Neural progenitor cell (in vitro differentiated cells): ENCODE measurements at regions not wholly inside any gene's neighbourhood (a gene's known extent, or its start where the extent isn't known, plus 50 kb on each side); places are given as distances from the start of the nearest gene placed in this dataset.

Experiments used
- DNase-seq: peaks from one replicate; pipeline ENCODE4 v3.0.0-alpha.2; 2016; ENCODE audit warnings: low spot score
- H2AFZ ChIP-seq: fragments of 200-600 bp; sonication (generic); replicated peaks from 2 replicates; pipeline ENCODE4 v1.6.1; 2016; ENCODE audit warnings: antibody characterized with exemption
- H3F3A ChIP-seq: fragments of 200-600 bp; sonication (generic); 2 replicates; pipeline ENCODE4 v1.6.1; 2016; ENCODE audit warnings: antibody characterized with exemption, low read depth
- H3K27ac ChIP-seq: fragments of 200-600 bp; sonication (generic); 2 replicates; pipeline ENCODE4 v1.5.1; 2016; ENCODE audit warnings: mild to moderate bottlenecking
- H3K27me3 ChIP-seq: fragments of 200-600 bp; sonication (generic); 2 replicates; pipeline ENCODE4 v1.6.1; 2016; ENCODE audit warnings: mild to moderate bottlenecking, moderate library complexity
- H3K36me3 ChIP-seq: fragments of 200-600 bp; sonication (generic); 2 replicates; pipeline ENCODE4 v1.5.1; 2016
- H3K4me1 ChIP-seq: fragments of 200-600 bp; sonication (generic); 2 replicates; pipeline ENCODE4 v1.6.1; 2016; ENCODE audit warnings: mixed run types
- H3K4me2 ChIP-seq: fragments of 200-600 bp; sonication (generic); 2 replicates; pipeline ENCODE4 v1.6.1; 2016
- H3K4me3 ChIP-seq: fragments of 200-600 bp; sonication (generic); 2 replicates; pipeline ENCODE4 v1.5.1; 2016
- H3K79me2 ChIP-seq: fragments of 200-600 bp; sonication (generic); 2 replicates; pipeline ENCODE4 v1.6.1; 2016; ENCODE audit warnings: low read depth
- H3K9ac ChIP-seq: fragments of 200-600 bp; sonication (generic); 2 replicates; pipeline ENCODE4 v1.6.1; 2016
- H3K9me3 ChIP-seq: fragments of 200-600 bp; sonication (generic); 2 replicates; pipeline ENCODE4 v1.5.1; 2016; ENCODE audit warnings: low read depth
- H4K20me1 ChIP-seq: fragments of 200-600 bp; sonication (generic); 2 replicates; pipeline ENCODE4 v1.6.1; 2016; ENCODE audit warnings: low read depth
- H3K27ac Mint-ChIP-seq: 3 replicates; pipeline ENCODE4 v1.8.0; 2021; ENCODE audit warnings: mixed read lengths
- H3K27me3 Mint-ChIP-seq: 2 replicates; pipeline ENCODE4 v1.8.0; 2022; ENCODE audit warnings: low read depth, mild to moderate bottlenecking, inconsistent platforms, moderate library complexity, mixed read lengths; ENCODE audit not compliant: insufficient read depth
- H3K36me3 Mint-ChIP-seq: 3 replicates; pipeline ENCODE4 v1.8.0; 2021; ENCODE audit warnings: mixed read lengths
- H3K4me1 Mint-ChIP-seq: 3 replicates; pipeline ENCODE4 v1.8.0; 2021; ENCODE audit warnings: mixed read lengths
- H3K4me3 Mint-ChIP-seq: 3 replicates; pipeline ENCODE4 v1.8.0; 2021; ENCODE audit warnings: mild to moderate bottlenecking, moderate library complexity, mixed read lengths
- H3K9me3 Mint-ChIP-seq: 3 replicates; pipeline ENCODE4 v1.8.0; 2020; ENCODE audit warnings: mixed read lengths
- EZH2 ChIP-seq: fragments of 200-600 bp; sonication (generic); IDR thresholded peaks from 2 replicates; pipeline ENCODE4 v1.6.1; 2017; ENCODE audit warnings: antibody characterized with exemption, mild to moderate bottlenecking, moderate library complexity
- EZH2phosphoT487 ChIP-seq: fragments of 200-600 bp; sonication (generic); IDR thresholded peaks from 2 replicates; pipeline ENCODE4 v1.6.1; 2017; ENCODE audit warnings: antibody characterized with exemption
- TF ChIP-seq, protein P1 (sequence below): fragments of 200-600 bp; sonication (generic); IDR thresholded peaks from 2 replicates; pipeline ENCODE4 v1.5.1; 2017; ENCODE audit warnings: antibody characterized with exemption, mild to moderate bottlenecking

DNA sequence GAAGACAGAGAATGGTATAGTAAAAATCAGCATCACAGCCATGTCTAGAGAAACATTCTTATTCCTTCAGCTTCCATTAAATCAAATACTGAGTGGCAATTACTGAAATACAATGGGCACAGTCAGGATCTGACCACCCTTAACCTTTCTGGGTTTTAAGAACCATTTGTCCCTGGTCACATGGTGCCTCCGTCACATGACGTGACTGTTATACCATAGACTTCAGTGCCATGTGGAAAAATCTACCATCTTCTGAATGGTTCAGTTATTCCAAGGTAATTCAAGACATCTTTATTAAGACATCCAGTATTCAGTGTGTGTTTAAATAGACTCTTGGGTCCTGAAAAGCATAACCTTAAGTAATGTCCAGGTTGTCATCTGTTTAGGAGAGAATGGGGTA, 553.1 kb upstream of the FLRT2 start:
- H4K20me1 ChIP-seq: no peaks in the 10 kb centered on the region
- no peaks in the 10 kb centered on the region for H3K36me3 ChIP-seq
- no peaks in the 10 kb centered on the region for H3K79me2 ChIP-seq
- Mint-ChIP-seq H3K4me3 (no peak overlapping the region), H3K9me3 (no peaks in the 10 kb centered on the region), H3K36me3 (no peaks in the 10 kb centered on the region), H3K27me3 (no peaks in the 10 kb centered on the region), H3K4me1 (no peaks in the 10 kb centered on the region), H3K27ac (no peak overlapping the region)
- no peak overlapping the region for H3K27ac ChIP-seq
- no peaks in the 10 kb centered on the region for H3K27me3 ChIP-seq
- H3K4me3 ChIP-seq: no peak overlapping the region
- H3F3A ChIP-seq: no peaks in the 10 kb centered on the region
- H3K4me2 ChIP-seq: no peak overlapping the region
- no peaks in the 10 kb centered on the region for H3K4me1 ChIP-seq
- H3K9me3 ChIP-seq: no peaks in the 10 kb centered on the region
- no peak overlapping the region for H3K9ac ChIP-seq
- TF ChIP-seq, protein P1, sequence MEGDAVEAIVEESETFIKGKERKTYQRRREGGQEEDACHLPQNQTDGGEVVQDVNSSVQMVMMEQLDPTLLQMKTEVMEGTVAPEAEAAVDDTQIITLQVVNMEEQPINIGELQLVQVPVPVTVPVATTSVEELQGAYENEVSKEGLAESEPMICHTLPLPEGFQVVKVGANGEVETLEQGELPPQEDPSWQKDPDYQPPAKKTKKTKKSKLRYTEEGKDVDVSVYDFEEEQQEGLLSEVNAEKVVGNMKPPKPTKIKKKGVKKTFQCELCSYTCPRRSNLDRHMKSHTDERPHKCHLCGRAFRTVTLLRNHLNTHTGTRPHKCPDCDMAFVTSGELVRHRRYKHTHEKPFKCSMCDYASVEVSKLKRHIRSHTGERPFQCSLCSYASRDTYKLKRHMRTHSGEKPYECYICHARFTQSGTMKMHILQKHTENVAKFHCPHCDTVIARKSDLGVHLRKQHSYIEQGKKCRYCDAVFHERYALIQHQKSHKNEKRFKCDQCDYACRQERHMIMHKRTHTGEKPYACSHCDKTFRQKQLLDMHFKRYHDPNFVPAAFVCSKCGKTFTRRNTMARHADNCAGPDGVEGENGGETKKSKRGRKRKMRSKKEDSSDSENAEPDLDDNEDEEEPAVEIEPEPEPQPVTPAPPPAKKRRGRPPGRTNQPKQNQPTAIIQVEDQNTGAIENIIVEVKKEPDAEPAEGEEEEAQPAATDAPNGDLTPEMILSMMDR: no peak
- TF ChIP-seq EZH2: no peak
- TF ChIP-seq EZH2phosphoT487: no peak
- H2AFZ ChIP-seq: peak overlapping the region; percentile 50
- no peak for DNase-seq

DNA sequence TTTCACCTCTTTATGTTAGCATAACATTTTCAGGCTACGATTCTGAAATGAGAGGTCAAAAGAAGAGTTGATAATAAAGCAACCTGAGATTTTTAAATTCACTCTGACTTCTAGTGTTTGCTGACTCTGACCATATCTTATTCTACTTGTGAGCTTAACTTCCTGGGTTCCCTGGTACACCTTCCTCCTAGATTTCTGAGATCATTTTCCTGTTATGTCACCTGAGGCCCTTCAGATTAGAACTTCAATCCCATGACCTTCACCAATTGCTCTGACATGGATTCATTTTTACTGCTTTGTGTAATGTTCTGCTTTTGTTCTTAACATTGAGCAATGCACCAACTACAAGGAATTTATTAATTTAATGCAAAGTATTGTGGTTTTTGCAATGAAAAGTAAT, 542.9 kb upstream of the FLRT2 start:
- no peaks in the 10 kb centered on the region for H3K79me2 ChIP-seq
- no peak overlapping the region for H3K9ac ChIP-seq
- H3F3A ChIP-seq: no peaks in the 10 kb centered on the region
- TF ChIP-seq EZH2phosphoT487 (no peak), EZH2 (no peak)
- TF ChIP-seq, protein P1: no peak
- H3K27me3 ChIP-seq: no peaks in the 10 kb centered on the region
- Mint-ChIP-seq H3K27me3 (peaks cover 2% of the 10 kb centered on the region), H3K4me3 (no peak overlapping the region), H3K36me3 (no peaks in the 10 kb centered on the region), H3K9me3 (no peaks in the 10 kb centered on the region), H3K27ac (no peak overlapping the region), H3K4me1 (no peaks in the 10 kb centered on the region)
- H3K9me3 ChIP-seq: no peaks in the 10 kb centered on the region
- no peaks in the 10 kb centered on the region for H3K36me3 ChIP-seq
- no peak overlapping the region for H3K27ac ChIP-seq
- H4K20me1 ChIP-seq: no peaks in the 10 kb centered on the region
- no peak for DNase-seq
- H3K4me1 ChIP-seq: no peaks in the 10 kb centered on the region
- H3K4me2 ChIP-seq: no peak overlapping the region
- H3K4me3 ChIP-seq: no peak overlapping the region
- no peak overlapping the region for H2AFZ ChIP-seq

DNA sequence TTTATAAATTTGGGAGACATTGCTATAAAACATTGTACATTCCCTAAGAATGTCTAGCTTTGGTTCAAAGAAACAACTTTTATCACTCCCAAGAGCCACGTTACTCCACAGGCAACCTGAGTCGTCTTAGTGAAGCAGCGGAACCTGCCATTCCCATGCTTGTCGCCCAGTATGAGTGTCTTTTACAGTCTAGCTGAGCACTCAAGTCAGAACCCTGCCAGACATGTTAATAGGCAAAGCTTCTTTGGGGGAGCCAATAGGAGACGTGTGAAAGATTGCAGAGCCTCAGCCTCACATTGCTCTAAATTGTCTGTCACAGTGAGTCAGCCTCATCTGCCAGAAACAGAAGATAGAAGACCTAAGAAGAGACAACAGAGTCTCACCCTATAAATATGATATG, 541.6 kb upstream of the FLRT2 start:
- no peaks in the 10 kb centered on the region for H3K36me3 Mint-ChIP-seq
- Histone ChIP-seq H3K9me3 (no peaks in the 10 kb centered on the region), H3K4me2 (no peak overlapping the region), H3F3A (no peaks in the 10 kb centered on the region), H3K79me2 (no peaks in the 10 kb centered on the region), H3K27me3 (no peaks in the 10 kb centered on the region), H4K20me1 (no peaks in the 10 kb centered on the region), H3K27ac (no peak overlapping the region), H3K4me1 (no peaks in the 10 kb centered on the region), H3K9ac (no peak overlapping the region), H3K36me3 (no peaks in the 10 kb centered on the region), H3K4me3 (no peak overlapping the region), H2AFZ (peak overlapping the region; percentile 53)
- no peak for DNase-seq
- TF ChIP-seq EZH2: no peak
- TF ChIP-seq EZH2phosphoT487: no peak
- TF ChIP-seq, protein P1: no peak
- H3K27ac Mint-ChIP-seq: no peak overlapping the region
- no peak overlapping the region for H3K4me3 Mint-ChIP-seq
- no peaks in the 10 kb centered on the region for H3K9me3 Mint-ChIP-seq
- H3K4me1 Mint-ChIP-seq: no peaks in the 10 kb centered on the region
- H3K27me3 Mint-ChIP-seq: peaks cover 2% of the 10 kb centered on the region

DNA sequence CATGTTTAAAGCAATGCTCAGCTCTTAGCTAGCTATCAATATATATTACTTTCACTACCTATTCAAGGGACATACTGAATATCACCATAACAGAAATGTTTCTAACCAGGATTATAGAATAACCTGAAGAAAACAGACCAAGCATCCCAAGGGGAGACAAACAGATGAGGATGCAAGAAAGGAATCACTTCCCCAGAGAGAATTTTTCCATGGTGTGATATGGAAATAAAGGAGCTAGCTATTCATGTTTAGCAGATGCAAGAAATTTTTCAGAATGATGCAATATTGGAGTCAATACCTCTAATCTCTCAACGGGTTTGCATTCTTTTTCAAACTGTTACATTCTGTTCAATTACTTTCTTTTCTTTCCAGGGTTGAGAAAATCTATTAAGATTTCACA, 538.9 kb upstream of the FLRT2 start:
- Mint-ChIP-seq H3K9me3 (no peaks in the 10 kb centered on the region), H3K27me3 (peaks cover 2% of the 10 kb centered on the region), H3K27ac (no peak overlapping the region), H3K4me1 (no peaks in the 10 kb centered on the region), H3K4me3 (no peak overlapping the region), H3K36me3 (no peaks in the 10 kb centered on the region)
- no peak overlapping the region for H3K4me2 ChIP-seq
- no peaks in the 10 kb centered on the region for H3K79me2 ChIP-seq
- no peak overlapping the region for H2AFZ ChIP-seq
- TF ChIP-seq, protein P1: no peak
- TF ChIP-seq EZH2phosphoT487 (no peak), EZH2 (no peak)
- H3K27ac ChIP-seq: no peak overlapping the region
- H3K27me3 ChIP-seq: no peaks in the 10 kb centered on the region
- H3K9ac ChIP-seq: no peak overlapping the region
- no peaks in the 10 kb centered on the region for H4K20me1 ChIP-seq
- no peak for DNase-seq
- no peaks in the 10 kb centered on the region for H3K36me3 ChIP-seq
- no peaks in the 10 kb centered on the region for H3K4me1 ChIP-seq
- H3K9me3 ChIP-seq: no peaks in the 10 kb centered on the region
- no peak overlapping the region for H3K4me3 ChIP-seq
- H3F3A ChIP-seq: no peaks in the 10 kb centered on the region
